Ascending aorta (tissue), 2 donors: ENCODE measurements at regions not wholly inside any gene's neighbourhood (a gene's known extent, or its start where the extent isn't known, plus 50 kb on each side); places are given as distances from the start of the nearest gene placed in this dataset.

Source experiments
- DNase-seq, 2 donors: peaks; one replicate each; pipeline ENCODE4 v3.0.0-alpha.2; 2019; ENCODE audit warnings: low spot score in 2 of 2
- H3K27ac ChIP-seq, 2 donors: fragments of 200-600 bp; sonication (generic); one replicate each; pipeline ENCODE4 v1.5.1; 2016 to 2017; ENCODE audit warnings: mild to moderate bottlenecking in 1 of 2
- H3K27me3 ChIP-seq: fragments of 200-600 bp; sonication (generic); one replicate; pipeline ENCODE4 v1.5.1; 2017
- H3K36me3 ChIP-seq, 2 donors: fragments of 200-600 bp; sonication (generic); one replicate each; pipeline ENCODE4 v1.5.1; 2016
- H3K4me1 ChIP-seq, 2 donors: fragments of 200-600 bp; sonication (generic); one replicate each; pipeline ENCODE4 v1.5.1; 2016 to 2017; ENCODE audit warnings: mild to moderate bottlenecking in 1 of 2
- H3K4me3 ChIP-seq, 2 donors: fragments of 200-600 bp; sonication (generic); one replicate each; pipeline ENCODE4 v1.5.1; 2016 to 2017; ENCODE audit warnings: mild to moderate bottlenecking in 1 of 2
- H3K9me3 ChIP-seq, 2 donors: fragments of 200-600 bp; sonication (generic); one replicate each; pipeline ENCODE4 v1.5.1; 2016
- CTCF ChIP-seq, 3 experiments: fragments of 200-600 bp in 2 of 3; fragments of 450-650 bp in 1 of 3; sonication (generic) in 2 of 3; IDR thresholded peaks; one replicate each; pipeline ENCODE4 v1.5.1; 2016 to 2019; ENCODE audit warnings: antibody characterized with exemption in 3 of 3, mild to moderate bottlenecking in 1 of 3, moderate library complexity in 1 of 3
- intact Hi-C: fragments of 100-400 bp; cut with DNase I; formaldehyde crosslinking; loops from one replicate; pipeline ENCODE4 v1.15.1; 2023

- Histone ChIP-seq H3K27me3 (no peaks in the 10 kb centered on the region), H3K9me3 (no peaks in the 10 kb centered on the region), H3K4me3 (no peak overlapping the region), H3K36me3 (no peaks in the 10 kb centered on the region), H3K27ac (no peak overlapping the region), H3K4me1 (no peaks in the 10 kb centered on the region)
- DNase-seq, result no peak
- no peak for TF ChIP-seq CTCF (IDR thresholded peaks at IDR 0.05)
- intact Hi-C loops, result no loop called here
Measured at GRCh38 chr13:29994911-29995595, 144.6 kb upstream of the UBL3 start.

- intact Hi-C loops, result no loop called here
- no peak for TF ChIP-seq CTCF (IDR thresholded peaks at IDR 0.05)
- no peaks in the 10 kb centered on the region for H3K36me3 ChIP-seq
- no peak overlapping the region for H3K4me3 ChIP-seq
- H3K4me1 ChIP-seq, result no peaks in the 10 kb centered on the region
- no peak overlapping the region for H3K27ac ChIP-seq
- DNase-seq, result no peak
- no peaks in the 10 kb centered on the region for H3K27me3 ChIP-seq
- no peaks in the 10 kb centered on the region for H3K9me3 ChIP-seq
Measured at GRCh38 chr13:29993716-29994488, 143.5 kb upstream of the UBL3 start.

GRCh38 chr13:29993196-29993595 is 142.8 kb upstream of the UBL3 start:
- no peak for TF ChIP-seq CTCF (IDR thresholded peaks at IDR 0.05)
- Histone ChIP-seq H3K9me3 (no peaks in the 10 kb centered on the region), H3K36me3 (no peaks in the 10 kb centered on the region), H3K4me1 (no peaks in the 10 kb centered on the region), H3K27ac (no peak overlapping the region), H3K4me3 (no peak overlapping the region), H3K27me3 (no peaks in the 10 kb centered on the region)
- intact Hi-C loops, result no loop called here
- DNase-seq, result no peak

- H3K4me1 ChIP-seq, result no peaks in the 10 kb centered on the region
- no peak for TF ChIP-seq CTCF (IDR thresholded peaks at IDR 0.05)
- H3K36me3 ChIP-seq, result no peaks in the 10 kb centered on the region
- H3K4me3 ChIP-seq, result no peak overlapping the region
- DNase-seq, result no peak
- H3K27ac ChIP-seq, result no peak overlapping the region
- H3K9me3 ChIP-seq, result peaks cover 8 to 10% of the 10 kb centered on the region in 2 donors
- intact Hi-C loops, result no loop called here
- H3K27me3 ChIP-seq, result no peaks in the 10 kb centered on the region
Measured at GRCh38 chr13:29991343-29991742, 140.9 kb upstream of the UBL3 start.

- no peaks in the 10 kb centered on the region for H3K4me1 ChIP-seq
- TF ChIP-seq CTCF (IDR thresholded peaks at IDR 0.05), result no peak
- intact Hi-C loops, result no loop called here
- no peaks in the 10 kb centered on the region for H3K36me3 ChIP-seq
- peaks cover 8 to 10% of the 10 kb centered on the region in 2 donors for H3K9me3 ChIP-seq
- no peak for DNase-seq
- H3K27me3 ChIP-seq, result no peaks in the 10 kb centered on the region
- H3K27ac ChIP-seq, result no peak overlapping the region
- H3K4me3 ChIP-seq, result no peak overlapping the region
Measured at GRCh38 chr13:29987340-29987739, 136.9 kb upstream of the UBL3 start.
